ENCODE measurements at regions not wholly inside any gene's neighbourhood (a gene's known extent, or its start where the extent isn't known, plus 50 kb on each side); places are given as distances from the start of the nearest gene placed in this dataset.

DNA sequence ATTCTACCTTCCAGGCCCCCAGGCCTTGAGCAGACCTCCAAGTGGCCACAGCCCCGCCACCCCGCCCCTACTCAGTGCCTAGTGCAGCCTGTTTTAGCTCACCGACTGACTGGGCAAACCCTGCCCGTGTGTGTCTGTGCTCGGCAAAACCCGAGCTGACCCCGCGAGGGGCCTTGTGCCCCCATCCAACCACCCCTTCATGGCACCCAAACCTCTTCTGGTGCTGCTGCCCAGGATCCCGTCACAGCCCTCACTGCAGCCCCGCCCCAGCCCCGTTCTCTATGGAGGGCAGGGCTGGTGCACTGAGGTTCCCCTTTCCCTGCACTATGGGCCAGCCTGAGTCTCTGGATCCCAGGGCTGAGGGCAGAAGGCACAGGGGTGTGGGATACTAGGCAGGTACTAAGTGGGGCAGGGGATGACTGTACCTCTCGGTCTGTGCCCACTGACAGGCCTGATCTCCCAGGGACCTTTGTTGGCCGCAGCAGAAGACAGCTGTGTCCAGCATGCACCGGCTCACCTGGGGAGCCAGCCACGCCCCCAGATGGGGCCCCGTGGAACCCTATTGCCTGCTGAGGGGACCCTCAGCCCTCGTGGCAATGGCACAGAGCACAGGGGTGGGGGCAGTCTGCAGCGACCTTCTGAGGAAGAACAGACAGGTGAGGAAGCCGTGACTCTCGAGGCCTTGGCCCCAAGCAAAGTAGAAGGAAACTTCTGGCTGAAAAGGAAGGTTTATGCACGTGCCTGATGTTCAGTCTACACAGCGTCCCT, 69.9 kb upstream of the OTOS start:
- no peak for DNase-seq

DNA sequence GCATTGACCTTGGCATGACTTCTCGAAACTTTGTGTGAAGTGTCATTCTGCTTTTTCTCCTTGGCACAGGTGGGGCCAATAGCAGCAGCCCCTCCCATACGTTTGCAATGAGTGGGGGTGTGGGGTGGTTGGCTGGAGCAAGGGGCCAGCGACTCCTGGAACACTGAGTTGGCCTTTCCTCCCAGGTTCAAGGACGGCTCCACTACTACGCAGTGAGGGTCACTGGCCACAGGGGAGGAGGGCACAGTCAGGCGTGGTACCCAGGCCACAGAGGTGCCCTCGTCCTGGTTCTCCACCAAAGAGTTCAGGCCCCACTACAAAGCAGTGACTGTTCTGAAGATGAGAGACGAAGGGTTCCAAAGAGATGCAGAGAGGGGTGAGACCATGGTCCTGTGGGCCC, 70.6 kb upstream of the OTOS start:
- no peak for DNase-seq

DNA sequence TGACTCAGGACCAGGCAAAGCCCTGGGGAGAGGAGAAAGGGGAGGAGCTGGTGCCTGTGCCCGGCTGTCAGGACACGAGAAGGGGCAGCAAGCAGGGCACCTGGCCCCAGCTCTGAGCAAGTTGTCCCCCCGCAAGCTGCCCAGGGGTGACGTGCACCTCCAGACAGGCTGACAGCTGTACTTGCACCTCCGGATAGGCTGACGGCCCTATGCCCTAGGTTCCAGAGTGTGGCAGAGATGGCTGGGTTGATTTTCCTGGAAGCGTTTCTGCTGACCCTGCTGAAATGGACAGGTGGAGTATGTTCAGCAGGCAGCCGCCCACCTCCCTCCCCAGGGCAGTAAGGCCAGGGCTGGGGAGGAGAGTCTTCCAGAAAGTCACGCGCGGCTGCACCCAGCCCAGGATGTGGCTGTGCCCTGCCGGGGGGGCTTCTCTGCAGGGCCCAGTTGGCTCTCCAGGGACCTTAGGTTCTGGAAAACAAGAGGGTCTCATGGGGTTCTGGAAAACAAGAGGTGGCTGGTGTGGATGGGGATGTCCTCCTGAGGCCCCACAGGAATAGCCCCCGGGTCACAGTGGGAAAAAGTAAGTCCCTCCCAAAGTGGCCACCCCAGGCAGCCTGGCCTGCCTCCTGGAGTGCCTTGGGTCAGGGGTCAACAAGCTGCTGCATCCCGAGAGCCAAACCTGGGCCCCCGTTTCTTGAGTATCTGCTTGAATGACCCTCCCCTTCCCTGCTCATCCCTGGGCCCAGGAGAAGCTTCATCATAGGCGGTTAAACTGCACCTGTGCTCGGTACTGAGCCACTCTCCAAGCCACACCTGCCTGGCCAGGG, 71.4 kb upstream of the OTOS start:
- DNase-seq, result no peak

DNA sequence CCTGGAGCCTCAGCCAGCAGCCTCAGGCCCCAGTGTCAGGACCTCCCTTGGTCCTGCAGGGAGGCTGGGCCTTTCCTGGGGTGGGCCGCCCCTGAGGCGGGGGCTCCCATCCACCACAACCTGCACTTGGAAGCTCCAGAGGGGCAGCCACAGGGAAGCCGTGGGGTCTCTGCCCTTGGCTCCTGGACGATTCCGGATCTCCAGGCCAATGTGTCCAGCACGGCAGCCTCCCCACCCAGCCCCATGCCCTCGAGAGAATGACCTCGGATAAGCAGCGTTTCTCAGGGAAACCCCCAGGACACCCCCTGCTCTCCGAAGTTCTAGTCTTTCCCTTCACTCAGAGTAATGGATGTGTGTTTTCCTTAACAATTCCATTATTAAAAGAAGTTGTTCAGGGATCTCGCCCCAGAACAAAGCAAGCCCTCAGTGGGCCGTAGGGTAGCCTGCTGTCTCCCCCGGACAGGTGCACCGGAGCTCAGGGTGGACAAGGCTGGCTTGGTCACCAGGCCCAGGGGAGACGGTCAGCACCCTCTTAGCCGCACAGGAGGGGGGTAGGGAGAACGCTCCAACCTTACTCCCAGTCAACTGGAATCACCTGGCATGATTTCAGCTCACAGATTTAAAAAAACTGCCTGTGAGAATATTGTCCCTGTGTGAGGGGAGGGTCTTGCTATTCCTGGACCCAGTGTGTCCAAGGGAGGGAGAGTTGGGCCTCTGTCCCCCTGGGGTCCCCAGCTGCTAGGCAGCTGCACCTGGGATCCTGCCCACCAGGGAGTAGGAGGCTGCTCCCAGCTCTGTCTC, 72.2 kb upstream of the OTOS start:
- DNase-seq, result no peak

DNA sequence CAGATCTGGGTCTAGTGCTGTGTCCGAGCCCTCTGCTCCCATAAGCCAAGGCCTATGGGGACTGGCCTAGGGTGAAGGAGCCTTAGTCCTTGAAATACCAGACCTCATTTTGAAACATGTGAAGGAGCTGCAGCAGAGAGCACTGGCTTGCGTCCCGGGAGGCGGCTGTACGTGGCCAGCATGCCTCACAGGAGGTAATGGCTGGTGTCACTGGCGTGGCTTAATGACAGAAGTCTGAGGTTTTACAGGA, 72.7 kb upstream of the OTOS start:
- no peak for DNase-seq

DNA sequence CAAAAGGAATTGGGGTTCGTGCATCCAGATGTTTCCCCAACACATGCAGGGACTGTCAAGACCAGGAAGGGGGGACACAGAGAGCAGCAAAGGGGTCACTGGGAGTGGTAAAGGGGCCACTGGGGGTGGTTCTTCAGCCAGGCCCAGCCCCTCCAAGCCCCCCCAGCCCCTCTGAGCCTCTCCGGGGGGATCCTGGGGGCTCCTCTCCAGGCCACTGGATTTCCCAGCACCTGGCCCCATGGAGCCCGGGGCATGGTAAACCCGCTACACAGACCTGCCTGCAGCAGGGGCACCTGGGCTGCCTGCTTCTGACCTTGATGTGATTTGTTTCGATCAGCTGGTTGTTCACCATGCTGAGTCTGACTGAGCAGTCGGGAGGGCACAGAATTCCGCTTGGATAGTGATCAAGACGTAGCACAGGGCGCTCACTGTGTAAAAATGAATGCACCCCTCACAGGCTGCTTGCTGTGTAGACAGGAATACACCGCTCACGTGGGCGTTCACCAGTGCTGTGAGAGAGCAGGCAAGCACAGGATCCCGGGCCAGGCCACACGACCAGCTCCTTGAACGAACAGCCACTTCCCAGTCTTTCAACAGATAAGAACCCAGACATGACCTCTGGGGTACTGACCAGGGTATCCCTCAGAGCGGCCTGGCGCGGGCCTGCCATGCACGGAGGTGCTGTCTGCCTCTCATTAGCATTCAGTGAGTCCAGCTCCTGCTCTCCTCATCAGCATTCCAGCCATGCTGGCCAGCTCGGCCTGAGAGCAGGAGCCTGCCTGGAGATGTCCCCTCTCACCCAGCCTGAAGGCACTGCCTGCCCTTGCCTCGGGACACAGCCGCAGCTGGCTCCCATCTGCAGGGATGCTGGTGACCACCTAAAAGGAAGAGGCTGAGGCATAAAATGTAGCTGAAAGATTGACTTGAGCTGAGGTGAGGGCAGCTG, 73.3 kb upstream of the OTOS start:
- DNase-seq, result no peak

DNA sequence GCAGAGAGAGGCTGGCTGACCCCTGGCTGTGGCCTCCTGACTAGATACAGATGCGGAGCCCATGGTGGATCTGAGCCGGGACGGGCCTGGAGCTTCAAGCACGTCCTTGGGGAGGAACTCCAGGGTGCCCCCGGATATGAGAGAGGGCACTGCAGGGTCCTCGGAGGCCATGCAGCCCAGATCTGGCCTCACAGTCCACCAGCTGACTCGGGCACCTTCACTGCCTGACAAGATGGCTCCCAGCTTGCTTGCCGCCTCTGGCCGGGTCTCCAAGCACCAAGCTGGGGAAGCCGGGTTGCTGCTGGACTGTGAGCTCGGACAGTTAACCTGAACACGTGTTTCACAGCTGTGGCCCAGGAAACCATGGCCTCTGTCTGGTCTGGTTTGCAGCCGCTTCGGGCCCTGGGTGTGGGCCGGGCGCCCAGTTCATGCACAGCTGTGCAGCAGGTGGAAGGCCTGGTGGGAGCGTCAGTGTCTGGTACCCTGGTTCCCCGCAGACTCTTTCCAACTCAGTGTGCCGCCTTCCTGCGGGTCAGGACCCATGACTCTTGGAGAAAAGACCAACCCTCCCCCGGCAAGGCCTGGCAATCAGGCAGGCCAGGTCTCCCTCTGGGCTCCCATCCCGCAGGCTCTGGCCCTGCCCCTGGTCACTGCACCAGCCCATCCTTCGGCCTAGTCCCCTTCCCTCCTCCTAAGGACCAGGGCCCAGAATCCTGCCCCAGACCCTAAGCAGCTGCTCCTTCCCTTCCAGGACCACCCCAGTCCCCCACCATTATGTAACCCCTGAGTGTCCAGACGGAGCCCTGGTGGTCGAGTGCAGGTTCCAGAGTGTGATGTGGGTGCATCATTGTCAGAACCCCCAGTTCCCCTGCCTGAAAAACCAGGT, 74.6 kb upstream of the OTOS start:
- DNase-seq, result no peak

DNA sequence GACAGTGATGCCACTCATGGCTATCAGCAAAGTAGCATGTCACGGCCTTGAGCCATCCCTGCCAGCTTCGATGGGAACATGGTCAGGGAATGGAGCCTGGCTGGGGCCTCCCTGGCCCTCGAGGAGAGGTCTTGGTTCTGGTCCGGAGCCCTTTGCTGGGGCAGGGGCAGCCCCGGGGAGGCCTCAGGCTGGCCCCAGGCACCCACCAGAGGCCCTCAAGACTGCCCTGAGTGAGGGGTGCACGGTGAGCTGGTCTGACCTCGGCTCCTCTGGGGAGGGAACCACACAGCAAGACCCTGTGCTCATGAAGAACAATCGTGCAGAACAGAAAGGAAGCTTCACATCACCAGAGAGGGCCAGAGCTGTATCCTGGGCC, 75.2 kb upstream of the OTOS start:
- DNase-seq, result no peak

DNA sequence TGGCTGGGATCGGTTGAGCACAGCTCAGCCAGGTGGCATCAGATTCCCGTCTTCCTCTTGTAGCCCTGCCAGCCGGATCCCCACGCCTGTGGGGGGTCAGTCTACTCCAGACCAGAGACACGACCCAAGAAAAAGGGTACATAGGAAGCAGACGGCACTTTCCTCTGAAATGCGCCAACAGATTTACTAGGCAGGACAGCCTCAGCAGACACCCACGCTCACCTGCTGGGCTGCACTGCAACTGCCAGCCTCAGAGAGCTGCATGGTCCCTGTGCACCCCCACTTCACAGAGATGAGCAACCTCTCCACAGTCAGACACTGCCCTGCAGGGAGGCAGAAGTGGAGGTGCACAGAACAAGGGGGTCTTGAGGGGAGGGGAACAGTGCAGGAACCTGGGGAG, 75.7 kb upstream of the OTOS start:
- DNase-seq, result no peak

DNA sequence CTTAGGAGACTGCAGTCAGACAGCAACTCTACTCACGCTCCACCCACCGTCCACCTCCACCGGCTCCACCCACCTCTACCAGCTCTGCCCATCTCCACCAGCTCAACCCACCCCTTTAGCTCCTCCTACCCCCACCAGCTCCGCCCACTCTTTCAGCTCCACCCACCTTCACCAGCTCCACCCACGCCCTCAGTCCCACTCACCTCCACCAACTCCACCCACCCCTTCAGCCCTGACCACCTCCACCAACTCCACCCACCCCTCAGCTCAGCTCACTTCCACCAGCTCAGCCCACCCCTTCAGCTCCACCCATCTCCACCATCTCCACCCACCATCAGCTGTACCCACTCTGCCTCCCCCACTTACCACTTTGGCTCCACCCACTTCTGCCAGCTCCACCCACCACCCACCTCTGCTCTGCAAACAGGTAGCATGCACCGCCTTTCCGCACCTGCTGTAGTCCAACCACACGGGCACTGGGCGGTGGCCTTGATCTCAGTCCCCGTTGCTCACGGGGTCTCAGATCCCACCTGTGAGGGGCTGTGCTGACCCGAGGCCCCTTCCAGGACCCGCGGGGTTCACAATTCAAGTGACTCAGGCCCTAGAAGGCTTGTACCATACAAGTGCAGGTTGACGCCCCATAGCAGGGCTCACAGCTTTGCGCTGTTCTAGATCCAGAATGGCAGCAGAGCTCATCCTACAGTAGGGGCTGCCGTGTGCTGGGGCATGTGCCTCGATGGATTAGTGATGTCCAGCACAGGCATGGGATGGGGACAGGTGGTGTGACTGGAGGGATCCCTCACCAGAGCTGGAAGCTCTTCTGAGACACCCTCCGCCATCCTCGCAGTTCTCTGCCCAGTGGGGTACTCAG, 77.2 kb upstream of the OTOS start:
- DNase-seq, result peak; percentile 54

DNA sequence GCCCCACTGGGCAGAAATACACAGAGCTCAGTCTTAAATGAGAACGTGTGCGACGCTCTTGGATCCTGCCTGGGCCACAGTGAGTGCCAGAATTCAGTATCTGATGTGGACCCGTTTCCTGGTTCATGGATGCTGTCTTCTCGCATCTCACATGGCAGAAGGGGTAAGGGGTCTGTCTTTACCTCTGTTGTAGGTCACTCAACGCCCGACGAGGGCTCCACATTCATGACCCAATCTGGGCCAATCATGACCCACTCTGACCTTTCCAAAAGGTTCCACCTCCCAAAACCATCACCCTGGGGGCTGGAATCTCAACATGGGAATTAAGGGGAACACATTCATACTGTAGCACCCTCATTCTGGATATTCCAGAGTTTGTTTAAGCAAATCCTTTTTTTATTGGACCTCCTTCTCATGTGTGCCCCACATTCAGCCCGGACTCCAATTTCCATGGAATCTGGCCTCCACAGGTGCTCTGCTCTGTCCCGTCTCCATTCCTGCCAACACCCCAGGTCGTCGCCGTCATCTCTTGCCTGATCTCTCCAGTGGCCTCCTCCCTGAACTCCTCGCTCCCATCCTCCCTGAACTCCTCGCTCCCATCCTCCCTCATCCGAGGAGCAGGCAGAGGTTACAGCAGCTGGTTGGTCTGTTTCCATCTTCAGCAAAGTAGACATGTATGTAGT, 78.9 kb upstream of the OTOS start:
- no peak for DNase-seq

DNA sequence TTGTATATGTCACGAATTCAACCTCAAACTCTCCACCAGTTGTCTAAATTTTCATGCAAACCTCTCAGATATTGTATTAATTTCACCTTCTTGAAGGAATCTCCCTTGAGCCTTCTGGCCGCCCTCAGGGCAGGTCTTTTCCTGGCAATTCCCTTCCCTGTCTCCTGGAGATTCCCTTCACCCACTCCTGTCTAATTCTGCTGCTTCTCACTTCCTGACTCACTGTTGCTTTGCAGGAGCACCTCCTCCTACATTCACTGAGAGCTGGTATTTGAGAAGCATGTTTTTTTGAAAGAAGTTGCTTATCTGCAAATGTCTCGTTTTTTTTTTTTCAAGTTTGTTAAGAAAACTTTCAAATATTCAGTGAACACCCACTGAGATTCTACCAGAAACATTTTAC, 79.9 kb upstream of the OTOS start:
- DNase-seq, result no peak

DNA sequence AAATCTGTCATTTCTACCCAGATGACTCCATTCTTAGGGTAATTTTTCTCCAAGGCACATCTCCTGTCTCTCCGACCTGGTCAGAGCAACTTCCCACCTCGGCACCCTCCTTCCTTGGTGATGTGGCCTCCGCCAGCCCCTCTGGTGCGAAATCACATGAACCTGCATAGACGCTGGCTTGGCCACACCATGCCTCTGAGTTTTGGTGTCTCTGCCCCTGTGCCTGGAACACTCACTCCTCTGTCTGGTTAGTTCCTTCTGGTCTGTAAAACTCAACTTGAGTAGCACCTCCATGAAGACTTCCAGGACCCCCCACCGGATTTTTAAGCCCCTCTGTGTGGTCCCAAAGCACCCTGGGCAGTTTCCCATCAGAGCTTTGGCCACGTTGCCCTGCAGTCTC, 83.2 kb upstream of the OTOS start:
- no peak for DNase-seq

DNA sequence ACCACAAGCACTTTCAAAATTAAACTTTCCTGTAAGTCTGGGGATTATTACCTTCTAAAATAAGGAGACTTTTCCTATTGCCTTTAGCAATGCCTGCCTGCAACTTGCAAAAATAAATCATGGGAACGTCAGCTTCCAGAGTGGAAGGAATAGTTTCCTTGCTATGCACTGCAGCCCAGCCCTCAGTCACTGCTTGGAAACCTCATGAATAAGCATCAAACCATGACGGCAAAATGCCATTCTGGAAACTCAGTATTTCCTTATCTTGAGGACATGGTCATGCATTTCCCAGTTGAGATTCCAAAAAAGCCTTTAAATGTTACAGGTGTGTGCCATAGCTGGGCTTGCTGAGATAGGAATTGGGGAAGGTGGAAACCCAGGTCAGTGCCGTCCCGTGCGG, 84.2 kb upstream of the OTOS start:
- no peak for DNase-seq

DNA sequence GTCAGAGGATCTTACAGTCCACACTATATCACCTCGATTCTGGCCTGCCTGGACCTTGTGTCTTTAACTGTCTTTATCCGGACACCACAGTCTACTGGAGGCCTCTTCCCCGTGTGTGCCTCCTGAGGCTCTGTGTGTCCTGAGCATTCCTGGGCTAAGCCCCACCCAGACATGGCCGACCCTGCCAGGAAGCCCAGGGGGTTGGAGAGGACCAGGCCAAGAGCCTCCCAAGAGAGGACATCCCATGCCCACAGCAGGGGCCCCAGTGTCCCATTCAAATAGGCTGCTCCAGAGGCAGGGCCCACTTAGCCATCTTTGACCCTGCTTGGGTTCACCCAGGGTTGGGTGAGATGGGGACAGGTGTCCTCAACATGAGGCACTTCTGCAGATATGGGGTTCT, 84.7 kb upstream of the OTOS start:
- DNase-seq, result no peak

DNA sequence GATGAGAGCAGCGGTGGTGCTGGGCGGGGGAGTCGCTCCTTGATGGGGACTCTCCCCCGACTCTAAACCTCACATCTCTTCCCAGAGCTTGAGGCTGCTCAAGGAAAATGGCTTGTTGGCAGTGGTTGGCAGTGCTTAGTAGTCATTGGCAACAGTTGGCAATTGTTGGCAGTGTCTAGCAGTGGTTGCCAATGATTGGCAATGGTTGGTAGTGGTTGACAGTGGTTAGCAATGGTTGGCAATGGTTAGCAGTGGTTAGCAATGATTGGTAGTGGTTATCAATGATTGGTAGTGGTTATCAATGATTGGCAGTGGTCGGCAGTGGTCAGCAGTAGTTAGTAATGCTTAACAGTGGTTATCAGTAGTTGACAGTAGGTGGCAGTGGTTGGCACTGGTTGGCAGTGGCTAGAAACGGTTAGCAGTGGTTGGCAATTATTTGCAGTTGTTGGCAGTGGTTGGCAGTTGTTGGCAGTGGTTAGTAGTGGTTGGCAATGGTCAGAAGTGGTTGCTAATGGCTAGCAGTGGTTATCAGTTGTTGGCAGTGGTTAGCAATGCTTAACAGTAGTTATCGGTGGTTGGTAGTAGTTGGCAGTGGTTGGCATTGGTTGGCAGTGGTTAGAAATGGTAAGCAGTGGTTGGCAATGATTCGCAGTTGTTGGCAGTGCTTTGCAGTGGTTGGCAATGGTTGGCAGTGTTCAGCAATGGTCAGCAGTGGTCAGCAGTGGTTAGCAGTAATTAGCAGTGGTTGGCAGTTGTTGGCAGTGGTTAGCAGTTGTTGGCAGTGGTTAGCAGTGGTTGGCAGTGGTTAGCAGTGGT, 85.4 kb upstream of the OTOS start:
- DNase-seq, result no peak

DNA sequence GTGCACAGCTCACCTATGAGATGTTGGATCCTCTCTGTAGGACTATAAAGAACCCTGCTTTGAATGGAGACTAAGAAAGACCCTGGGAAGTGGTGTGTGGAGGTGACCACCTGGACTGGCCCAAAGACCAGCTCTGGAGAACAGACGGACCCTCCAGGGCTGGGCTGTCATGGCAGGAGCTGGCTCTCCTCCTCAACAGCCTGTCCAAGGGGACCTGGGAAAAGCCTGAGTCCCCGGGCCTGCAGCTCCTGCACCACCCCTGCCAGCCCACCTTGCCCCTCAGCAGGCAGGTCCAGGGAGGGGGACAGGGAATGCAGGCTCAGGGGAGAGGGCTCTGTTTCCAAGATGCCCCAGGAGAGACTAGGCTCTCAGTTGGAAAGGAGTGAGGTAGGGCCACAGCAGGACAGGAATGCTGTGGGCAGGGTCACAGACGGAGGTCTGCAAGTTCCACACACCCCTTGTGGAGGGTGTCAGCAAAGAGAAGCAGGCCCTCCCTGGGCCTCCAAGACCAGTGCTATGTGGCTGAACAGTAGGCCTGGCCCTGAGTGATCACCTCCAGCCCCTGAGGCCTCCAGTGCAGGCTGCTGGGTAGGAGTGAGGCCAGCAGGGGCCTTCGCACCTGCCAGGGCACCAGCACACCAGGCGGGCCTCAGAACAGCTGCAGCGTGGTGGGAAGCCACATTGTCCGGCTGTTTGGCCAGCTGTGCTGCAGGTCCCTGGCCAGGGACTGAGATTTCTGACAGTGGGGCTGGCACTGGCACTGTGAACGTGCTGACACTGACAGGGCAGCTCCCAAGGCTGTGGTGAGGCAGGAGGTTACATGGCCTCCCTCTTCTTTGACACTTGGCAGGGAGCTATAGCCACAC, 86.4 kb upstream of the OTOS start:
- DNase-seq, result no peak
